Fibroblast of the aortic adventitia (primary cell): ENCODE measurements at regions not wholly inside any gene's neighbourhood (a gene's known extent, or its start where the extent isn't known, plus 50 kb on each side); places are given as distances from the start of the nearest gene placed in this dataset.
"Not testable (repeated sequence)": the region's sequence is repeated elsewhere in the genome, so short reads cannot be mapped to it uniquely, and the experiment has no call there.

Source experiments
- DNase-seq: peaks from one replicate; pipeline ENCODE4 v3.0.0-alpha.2; 2010; ENCODE audit warnings: low read depth
- H3K4me3 ChIP-seq: 2 replicates; pipeline ENCODE4 v1.5.1; 2011; ENCODE audit warnings: low read depth, mild to moderate bottlenecking, control low read depth, low read length, moderate library complexity
- CTCF ChIP-seq: IDR thresholded peaks from 2 replicates; pipeline ENCODE4 v1.5.1; 2011; ENCODE audit warnings: mild to moderate bottlenecking, low read length, control low read depth, inconsistent platforms; ENCODE audit not compliant: insufficient read depth

- DNase-seq, result no peak
- no peak for TF ChIP-seq CTCF
- H3K4me3 ChIP-seq, result no peak overlapping the region
Measured at GRCh38 chr11:134861490-134862104, 449.6 kb upstream of the B3GAT1 start.

- no peak overlapping the region for H3K4me3 ChIP-seq
- TF ChIP-seq CTCF, result no peak
- DNase-seq, result no peak
Measured at GRCh38 chr11:134858783-134859480, 446.9 kb upstream of the B3GAT1 start.

GRCh38 chr11:134857035-134857434 lies 445.0 kb upstream of the B3GAT1 start:
- TF ChIP-seq CTCF, result no peak
- no peak overlapping the region for H3K4me3 ChIP-seq
- DNase-seq, result no peak

GRCh38 chr11:134856056-134856971 lies 444.3 kb upstream of the B3GAT1 start:
- TF ChIP-seq CTCF, result no peak
- no peak for DNase-seq
- no peak overlapping the region for H3K4me3 ChIP-seq

- TF ChIP-seq CTCF, result no peak
- DNase-seq, result no peak
- no peak overlapping the region for H3K4me3 ChIP-seq
Measured at GRCh38 chr11:134853992-134854991, 442.2 kb upstream of the B3GAT1 start.

GRCh38 chr11:134851503-134852224 lies 439.6 kb upstream of the B3GAT1 start:
- DNase-seq, H3K4me3 ChIP-seq: not testable (repeated sequence)
